Sigmoid colon (tissue), 3 donors: ENCODE measurements at regions not wholly inside any gene's neighbourhood (a gene's known extent, or its start where the extent isn't known, plus 50 kb on each side); places are given as distances from the start of the nearest gene placed in this dataset.

Experiments
- POLR2A ChIP-seq, 2 donors: fragments of 450-650 bp; IDR thresholded peaks; one replicate each; pipeline ENCODE4 v1.6.1; 2016; ENCODE audit warnings: antibody characterized with exemption in 2 of 2, mild to moderate bottlenecking in 2 of 2, moderate library complexity in 2 of 2
- TF ChIP-seq, protein P1 (sequence below), 4 experiments: fragments of 450-650 bp in 3 of 4; fragments of 200-600 bp in 1 of 4; IDR thresholded peaks; one replicate each; pipeline ENCODE4 v1.5.1; 2016 to 2019; ENCODE audit warnings: antibody characterized with exemption in 4 of 4, mild to moderate bottlenecking in 3 of 4, moderate library complexity in 2 of 4

DNA sequence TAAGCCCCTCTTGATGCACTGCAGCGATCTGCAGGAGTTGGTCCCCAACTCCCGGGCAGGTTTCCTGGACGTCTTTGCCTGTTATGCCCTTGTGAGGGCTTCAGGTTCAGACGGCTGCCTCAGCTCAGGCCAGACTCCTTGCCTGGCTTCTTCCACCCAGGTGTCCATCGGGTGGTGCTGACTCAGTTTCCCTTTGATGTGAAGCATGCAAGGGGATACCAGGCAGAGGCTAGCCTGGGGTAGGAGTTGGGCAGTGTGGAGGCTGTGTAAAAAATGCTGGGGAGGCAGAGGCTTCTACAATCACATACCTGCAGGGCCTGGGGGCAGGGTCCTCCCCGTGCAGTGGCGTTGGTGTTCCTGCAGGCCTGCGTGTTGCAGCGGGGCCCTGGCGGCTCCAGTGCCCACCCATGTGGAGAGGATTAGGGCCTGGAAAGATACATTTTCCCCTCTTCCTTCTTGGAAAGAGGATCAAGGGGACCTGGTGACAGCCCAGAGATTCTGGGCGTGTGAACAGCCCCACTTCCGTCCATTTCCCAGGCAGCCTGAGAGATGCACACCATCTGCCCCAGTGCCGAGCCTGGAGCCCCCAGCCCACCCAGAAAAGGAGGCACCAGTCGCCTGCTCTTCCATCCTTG is 338.3 kb downstream of the DYSF start:
- no peak for TF ChIP-seq POLR2A (IDR thresholded peaks at IDR 0.05)
- TF ChIP-seq, protein P1, sequence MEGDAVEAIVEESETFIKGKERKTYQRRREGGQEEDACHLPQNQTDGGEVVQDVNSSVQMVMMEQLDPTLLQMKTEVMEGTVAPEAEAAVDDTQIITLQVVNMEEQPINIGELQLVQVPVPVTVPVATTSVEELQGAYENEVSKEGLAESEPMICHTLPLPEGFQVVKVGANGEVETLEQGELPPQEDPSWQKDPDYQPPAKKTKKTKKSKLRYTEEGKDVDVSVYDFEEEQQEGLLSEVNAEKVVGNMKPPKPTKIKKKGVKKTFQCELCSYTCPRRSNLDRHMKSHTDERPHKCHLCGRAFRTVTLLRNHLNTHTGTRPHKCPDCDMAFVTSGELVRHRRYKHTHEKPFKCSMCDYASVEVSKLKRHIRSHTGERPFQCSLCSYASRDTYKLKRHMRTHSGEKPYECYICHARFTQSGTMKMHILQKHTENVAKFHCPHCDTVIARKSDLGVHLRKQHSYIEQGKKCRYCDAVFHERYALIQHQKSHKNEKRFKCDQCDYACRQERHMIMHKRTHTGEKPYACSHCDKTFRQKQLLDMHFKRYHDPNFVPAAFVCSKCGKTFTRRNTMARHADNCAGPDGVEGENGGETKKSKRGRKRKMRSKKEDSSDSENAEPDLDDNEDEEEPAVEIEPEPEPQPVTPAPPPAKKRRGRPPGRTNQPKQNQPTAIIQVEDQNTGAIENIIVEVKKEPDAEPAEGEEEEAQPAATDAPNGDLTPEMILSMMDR (IDR thresholded peaks at IDR 0.05), result no peak
